ENCODE measurements at regions not wholly inside any gene's neighbourhood (a gene's known extent, or its start where the extent isn't known, plus 50 kb on each side); places are given as distances from the start of the nearest gene placed in this dataset.

DNA sequence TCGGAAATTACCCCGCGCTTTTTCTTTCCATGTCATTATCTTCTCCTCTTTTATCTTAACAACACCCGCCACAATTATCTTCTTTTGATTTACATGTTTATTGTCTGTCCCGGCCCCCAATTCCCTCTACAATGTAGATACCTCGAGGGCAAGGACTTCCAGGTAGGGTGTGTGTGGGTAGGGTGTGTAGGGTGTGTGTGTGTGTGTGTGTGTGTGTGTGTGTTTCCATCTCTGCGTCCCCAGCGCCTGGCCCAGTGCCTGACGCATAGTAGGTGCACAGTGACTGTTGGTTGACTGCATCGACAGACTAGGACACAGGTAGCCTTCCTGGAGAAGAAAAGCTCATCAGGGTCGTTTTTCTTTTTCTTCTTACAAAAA, 103.1 kb downstream of the UCHL1 start:
- no peak for TF ChIP-seq ETV6 (conservative IDR thresholded peaks at IDR 0.05 in 1 of 2, IDR thresholded peaks at IDR 0.05 in 1 of 2; ENCODE audit: borderline replicate concordance in 1 of 2, low read depth in 1 of 2)
- TF ChIP-seq, protein P1, sequence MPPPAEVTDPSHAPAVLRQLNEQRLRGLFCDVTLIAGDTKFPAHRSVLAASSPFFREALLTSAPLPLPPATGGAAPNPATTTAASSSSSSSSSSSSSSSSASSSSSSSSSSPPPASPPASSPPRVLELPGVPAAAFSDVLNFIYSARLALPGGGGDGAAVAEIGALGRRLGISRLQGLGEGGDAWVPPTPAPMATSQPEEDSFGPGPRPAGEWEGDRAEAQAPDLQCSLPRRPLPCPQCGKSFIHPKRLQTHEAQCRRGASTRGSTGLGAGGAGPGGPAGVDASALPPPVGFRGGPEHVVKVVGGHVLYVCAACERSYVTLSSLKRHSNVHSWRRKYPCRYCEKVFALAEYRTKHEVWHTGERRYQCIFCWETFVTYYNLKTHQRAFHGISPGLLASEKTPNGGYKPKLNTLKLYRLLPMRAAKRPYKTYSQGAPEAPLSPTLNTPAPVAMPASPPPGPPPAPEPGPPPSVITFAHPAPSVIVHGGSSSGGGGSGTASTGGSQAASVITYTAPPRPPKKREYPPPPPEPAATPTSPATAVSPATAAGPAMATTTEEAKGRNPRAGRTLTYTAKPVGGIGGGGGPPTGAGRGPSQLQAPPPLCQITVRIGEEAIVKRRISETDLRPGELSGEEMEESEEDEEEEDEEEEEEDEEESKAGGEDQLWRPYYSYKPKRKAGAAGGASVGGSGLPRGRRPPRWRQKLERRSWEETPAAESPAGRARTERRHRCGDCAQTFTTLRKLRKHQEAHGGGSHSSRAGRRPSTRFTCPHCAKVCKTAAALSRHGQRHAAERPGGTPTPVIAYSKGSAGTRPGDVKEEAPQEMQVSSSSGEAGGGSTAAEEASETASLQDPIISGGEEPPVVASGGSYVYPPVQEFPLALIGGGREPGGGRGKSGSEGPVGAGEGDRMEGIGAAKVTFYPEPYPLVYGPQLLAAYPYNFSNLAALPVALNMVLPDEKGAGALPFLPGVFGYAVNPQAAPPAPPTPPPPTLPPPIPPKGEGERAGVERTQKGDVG (CRISPR knock-in tag; IDR thresholded peaks at IDR 0.05), result no peak
- TF ChIP-seq CTCF (IDR thresholded peaks at IDR 0.05 in 2 of 3, conservative IDR thresholded peaks at IDR 0.05 in 1 of 3; ENCODE audit: control insufficient read depth in 2 of 3, extremely low read depth in 1 of 3, insufficient read depth in 1 of 3, low read depth in 3 of 3, low read length in 3 of 3), result no peak
- TF ChIP-seq SIN3A (IDR thresholded peaks at IDR 0.05; ENCODE audit: low read depth, low read length), result no peak
- TF ChIP-seq, protein P2, sequence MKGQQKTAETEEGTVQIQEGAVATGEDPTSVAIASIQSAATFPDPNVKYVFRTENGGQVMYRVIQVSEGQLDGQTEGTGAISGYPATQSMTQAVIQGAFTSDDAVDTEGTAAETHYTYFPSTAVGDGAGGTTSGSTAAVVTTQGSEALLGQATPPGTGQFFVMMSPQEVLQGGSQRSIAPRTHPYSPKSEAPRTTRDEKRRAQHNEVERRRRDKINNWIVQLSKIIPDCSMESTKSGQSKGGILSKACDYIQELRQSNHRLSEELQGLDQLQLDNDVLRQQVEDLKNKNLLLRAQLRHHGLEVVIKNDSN (IDR thresholded peaks at IDR 0.05; ENCODE audit: borderline replicate concordance, extremely low read length, insufficient read depth, low read depth, low read length), result no peak
- no peak for TF ChIP-seq CBX5 (IDR thresholded peaks at IDR 0.05; ENCODE audit: low read depth)
- no peak for TF ChIP-seq RAD21 (IDR thresholded peaks at IDR 0.05; ENCODE audit: insufficient read depth, low read depth, low read length)
- no peak for TF ChIP-seq MTA3 (IDR thresholded peaks at IDR 0.05; ENCODE audit: borderline replicate concordance, low read length)
- no peak for TF ChIP-seq POLR2A (IDR thresholded peaks at IDR 0.05; ENCODE audit: low read depth, low read length)
- no peak for TF ChIP-seq FOS (IDR thresholded peaks at IDR 0.05; ENCODE audit: borderline replicate concordance, extremely low read depth, insufficient read length)
- TF ChIP-seq, protein P3, sequence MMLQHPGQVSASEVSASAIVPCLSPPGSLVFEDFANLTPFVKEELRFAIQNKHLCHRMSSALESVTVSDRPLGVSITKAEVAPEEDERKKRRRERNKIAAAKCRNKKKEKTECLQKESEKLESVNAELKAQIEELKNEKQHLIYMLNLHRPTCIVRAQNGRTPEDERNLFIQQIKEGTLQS (IDR thresholded peaks at IDR 0.05; ENCODE audit: borderline replicate concordance, extremely low read depth, low read depth, low read length), result no peak
- TF ChIP-seq ZNF274 (IDR thresholded peaks at IDR 0.05; ENCODE audit: insufficient read depth, insufficient read length), result no peak
